Activated CD8-positive, alpha-beta memory T cell treated with anti-CD3 and anti-CD28 coated beads, Interleukin-2, amount 10 ng/mL, durations not matched to agents 7 days and 5 days (primary cell): ENCODE measurements at regions not wholly inside any gene's neighbourhood (a gene's known extent, or its start where the extent isn't known, plus 50 kb on each side); places are given as distances from the start of the nearest gene placed in this dataset.

Experiments
- ATAC-seq: fragments of 150-1000 bp; cut with Tn5 transposase; one replicate; pipeline ENCODE4 v1.10.0; 2021; ENCODE audit warnings: moderate library complexity
- CTCF ChIA-PET: fragments of 350-600 bp; sonication (Branson Sonifier 250); formaldehyde crosslinking; loops from one replicate; lab custom pipeline; 2021; ENCODE audit warnings: antibody characterized with exemption; lab: Charles Lee
- DNase-seq: peaks from one replicate; pipeline ENCODE4 v3.0.0-alpha.2; 2020
- H3K27ac Mint-ChIP-seq: one replicate; pipeline ENCODE4 v1.8.0; 2021; ENCODE audit warnings: mild to moderate bottlenecking, mixed read lengths
- H3K27me3 Mint-ChIP-seq: one replicate; pipeline ENCODE4 v1.8.0; 2021; ENCODE audit warnings: mixed read lengths
- H3K36me3 Mint-ChIP-seq: one replicate; pipeline ENCODE4 v1.8.0; 2021; ENCODE audit warnings: mild to moderate bottlenecking, mixed read lengths
- H3K4me1 Mint-ChIP-seq: one replicate; pipeline ENCODE4 v1.8.0; 2021; ENCODE audit warnings: mixed read lengths
- H3K4me3 Mint-ChIP-seq: one replicate; pipeline ENCODE4 v1.8.0; 2021; ENCODE audit warnings: mild to moderate bottlenecking, moderate library complexity, mixed read lengths
- H3K9me3 Mint-ChIP-seq: one replicate; pipeline ENCODE4 v1.8.0; 2022; ENCODE audit warnings: low read depth, mixed read lengths

DNA sequence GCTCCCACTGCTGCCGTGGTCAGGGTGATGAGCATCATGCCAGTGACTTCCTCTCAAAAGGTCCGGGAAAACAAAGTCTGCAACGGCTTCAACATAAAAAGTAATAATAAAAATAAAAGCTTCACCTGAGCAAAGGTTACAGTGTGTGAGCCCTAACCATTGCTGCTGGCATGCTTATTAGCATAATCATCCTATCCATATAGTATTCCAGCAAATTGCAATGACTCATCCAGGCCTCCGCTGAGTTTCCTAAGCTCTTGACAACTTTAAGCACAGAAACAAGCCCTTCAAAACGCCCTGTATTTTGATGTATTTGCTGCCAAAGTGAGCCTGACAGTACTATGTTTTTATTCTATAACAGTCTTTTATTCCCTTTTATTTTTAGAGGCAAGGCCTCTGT is 100.5 kb downstream of the AASDH start:
- CTCF ChIA-PET = no interaction called here
- ATAC-seq (no peak), DNase-seq (no peak)
- H3K36me3 Mint-ChIP-seq = no peaks in the 10 kb centered on the region
- peaks cover 8% of the 10 kb centered on the region for H3K27me3 Mint-ChIP-seq
- H3K27ac Mint-ChIP-seq = no peak overlapping the region
- peaks cover 7% of the 10 kb centered on the region for H3K4me1 Mint-ChIP-seq
- H3K9me3 Mint-ChIP-seq = no peaks in the 10 kb centered on the region
- no peak overlapping the region for H3K4me3 Mint-ChIP-seq

DNA sequence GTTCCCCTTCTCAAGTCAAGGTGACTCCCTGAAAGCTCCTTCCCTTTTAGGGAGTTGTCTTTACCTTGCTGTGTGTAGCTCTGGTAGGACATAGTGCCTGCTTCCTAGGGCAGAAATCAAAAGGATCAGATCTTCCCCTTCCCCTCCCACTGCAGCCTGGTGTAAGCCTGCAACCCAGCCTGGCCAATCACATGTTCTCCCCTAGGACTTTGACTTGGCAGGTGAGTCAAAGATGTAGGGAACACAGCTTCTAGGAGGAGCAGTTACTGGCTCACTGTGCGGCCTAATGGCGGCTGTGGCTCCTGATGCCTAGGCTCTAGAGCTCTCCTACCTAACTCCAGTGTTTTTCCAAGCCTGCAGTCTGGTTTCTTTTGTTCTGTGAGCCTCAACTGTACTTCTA is 103.9 kb downstream of the AASDH start:
- H3K4me3 Mint-ChIP-seq = no peak overlapping the region
- no peaks in the 10 kb centered on the region for H3K4me1 Mint-ChIP-seq
- CTCF ChIA-PET = no interaction called here
- no peak for ATAC-seq
- no peak overlapping the region for H3K27ac Mint-ChIP-seq
- DNase-seq = no peak
- H3K9me3 Mint-ChIP-seq = no peaks in the 10 kb centered on the region
- H3K27me3 Mint-ChIP-seq = no peaks in the 10 kb centered on the region
- H3K36me3 Mint-ChIP-seq = no peaks in the 10 kb centered on the region

DNA sequence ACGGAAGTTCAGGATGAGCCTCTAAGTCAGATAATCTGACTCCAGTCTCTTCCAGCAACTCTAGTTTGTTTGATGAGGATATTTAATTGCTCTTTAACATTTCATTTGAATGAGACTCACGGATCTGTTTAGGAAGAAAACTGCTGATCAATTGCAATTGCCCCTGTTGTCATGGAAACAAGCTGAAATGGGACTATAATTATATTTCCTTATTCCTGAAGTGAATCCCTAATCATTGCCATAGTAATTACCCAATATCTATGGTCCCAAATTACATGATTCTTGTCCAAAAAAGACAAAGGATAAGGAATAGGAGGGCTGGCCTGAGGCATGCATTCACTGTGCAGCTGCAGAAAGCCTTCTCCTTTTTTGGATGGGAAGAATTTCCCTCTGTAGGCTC is 105.3 kb downstream of the AASDH start:
- no peak for ATAC-seq
- Mint-ChIP-seq H3K9me3 (no peaks in the 10 kb centered on the region), H3K4me1 (no peaks in the 10 kb centered on the region), H3K36me3 (no peaks in the 10 kb centered on the region), H3K27ac (no peak overlapping the region), H3K27me3 (peaks cover 9% of the 10 kb centered on the region), H3K4me3 (no peak overlapping the region)
- CTCF ChIA-PET = no interaction called here
- no peak for DNase-seq

DNA sequence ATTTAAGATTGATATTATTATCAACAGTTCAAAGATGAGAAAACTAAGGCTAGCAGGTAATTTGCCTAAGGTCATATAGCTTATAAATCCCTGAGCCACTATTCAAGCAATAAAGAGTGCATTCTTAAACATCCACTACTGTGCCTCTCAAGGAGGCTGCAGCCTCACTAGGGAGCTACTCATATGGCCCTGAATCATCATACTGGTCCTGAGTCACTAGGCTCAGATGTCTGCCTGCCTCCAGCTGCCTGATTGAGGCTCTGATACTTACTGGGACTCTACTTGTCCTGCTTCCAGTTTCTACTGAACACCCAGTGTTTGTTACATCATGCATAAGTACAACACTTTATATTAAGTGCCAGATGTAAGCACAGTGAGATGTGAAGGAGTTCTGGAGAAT is 110.7 kb downstream of the AASDH start:
- peaks cover 24% of the 10 kb centered on the region for H3K27me3 Mint-ChIP-seq
- H3K4me1 Mint-ChIP-seq = no peaks in the 10 kb centered on the region
- H3K9me3 Mint-ChIP-seq = no peaks in the 10 kb centered on the region
- no peak overlapping the region for H3K27ac Mint-ChIP-seq
- H3K4me3 Mint-ChIP-seq = no peak overlapping the region
- ATAC-seq (no peak), DNase-seq (no peak)
- CTCF ChIA-PET = interaction anchor here (0.6 kb wide), 1 partner anchor 88 kb away, joined by 3 read pairs; no protein-coding TSS in a partner anchor
- H3K36me3 Mint-ChIP-seq = no peaks in the 10 kb centered on the region

DNA sequence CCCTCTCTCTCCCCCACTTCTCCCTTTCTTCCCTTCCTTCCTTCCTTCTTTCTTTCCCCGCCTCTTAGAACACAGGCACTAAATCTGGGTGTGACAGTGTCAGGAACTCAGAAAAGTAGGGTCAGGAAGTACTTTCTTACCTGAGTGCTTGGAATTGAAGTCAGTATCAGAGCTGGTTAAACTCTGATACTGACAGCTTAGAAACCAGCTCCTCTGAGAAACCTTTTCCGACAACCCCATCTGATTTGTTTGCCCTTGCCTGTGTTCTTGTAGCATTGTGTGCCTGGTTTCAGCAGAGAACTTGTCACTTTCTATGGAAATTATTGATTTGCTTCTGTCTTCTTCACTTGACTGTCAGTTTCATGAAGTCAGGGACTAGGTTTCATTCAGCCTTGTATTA is 113.9 kb downstream of the AASDH start:
- no peaks in the 10 kb centered on the region for H3K9me3 Mint-ChIP-seq
- no peak for DNase-seq
- no peaks in the 10 kb centered on the region for H3K4me1 Mint-ChIP-seq
- H3K4me3 Mint-ChIP-seq = no peak overlapping the region
- ATAC-seq = no peak
- no peak overlapping the region for H3K27ac Mint-ChIP-seq
- no peaks in the 10 kb centered on the region for H3K36me3 Mint-ChIP-seq
- CTCF ChIA-PET = no interaction called here
- H3K27me3 Mint-ChIP-seq = peaks cover 27% of the 10 kb centered on the region

DNA sequence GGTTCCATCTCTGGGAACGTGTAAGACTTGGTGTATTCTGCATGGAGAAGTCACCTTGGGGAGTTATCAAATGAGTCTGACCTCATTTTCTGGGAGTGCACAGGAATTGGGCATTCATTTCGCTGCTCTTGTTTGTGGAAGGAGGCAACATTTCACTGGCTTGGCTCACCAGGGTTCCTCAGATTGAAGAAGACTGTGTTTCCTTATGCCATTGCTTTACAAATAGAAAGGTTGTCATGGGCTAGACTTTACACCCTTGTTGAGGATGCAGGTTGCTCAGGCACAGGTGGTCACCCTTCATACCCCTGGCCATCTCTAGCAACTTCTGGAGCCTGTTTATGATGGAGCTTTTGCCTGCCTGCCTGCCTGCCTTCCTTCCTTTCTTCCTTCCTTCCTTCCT is 114.4 kb downstream of the AASDH start:
- Mint-ChIP-seq H3K4me1 (no peaks in the 10 kb centered on the region), H3K4me3 (no peak overlapping the region), H3K9me3 (no peaks in the 10 kb centered on the region), H3K27me3 (peaks cover 25% of the 10 kb centered on the region), H3K36me3 (no peaks in the 10 kb centered on the region), H3K27ac (no peak overlapping the region)
- CTCF ChIA-PET = no interaction called here
- no peak for ATAC-seq
- DNase-seq = no peak

DNA sequence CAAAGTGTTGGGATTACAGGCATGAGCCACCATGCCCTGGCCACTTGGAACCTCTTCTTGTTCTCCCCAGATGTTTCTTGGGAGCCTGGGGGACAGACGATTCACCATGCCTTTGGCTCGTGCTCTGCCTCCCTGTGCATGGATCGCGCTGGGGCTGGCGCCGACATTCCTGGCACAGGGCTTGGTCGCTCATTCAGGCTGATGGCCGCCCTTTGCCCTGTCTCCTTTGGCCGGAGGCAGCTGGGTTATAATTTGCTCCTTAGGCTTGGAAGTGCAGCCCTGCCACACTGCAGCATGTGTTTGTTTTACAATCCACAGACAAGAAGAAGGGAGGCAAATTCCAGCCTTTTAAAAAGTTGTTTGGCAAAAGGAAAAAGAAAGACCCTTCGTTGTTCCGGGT is 115.3 kb downstream of the AASDH start:
- Mint-ChIP-seq H3K27ac (no peak overlapping the region), H3K4me3 (no peak overlapping the region), H3K36me3 (no peaks in the 10 kb centered on the region), H3K9me3 (no peaks in the 10 kb centered on the region), H3K4me1 (no peaks in the 10 kb centered on the region), H3K27me3 (peaks cover 21% of the 10 kb centered on the region)
- DNase-seq = no peak
- CTCF ChIA-PET = no interaction called here
- no peak for ATAC-seq

DNA sequence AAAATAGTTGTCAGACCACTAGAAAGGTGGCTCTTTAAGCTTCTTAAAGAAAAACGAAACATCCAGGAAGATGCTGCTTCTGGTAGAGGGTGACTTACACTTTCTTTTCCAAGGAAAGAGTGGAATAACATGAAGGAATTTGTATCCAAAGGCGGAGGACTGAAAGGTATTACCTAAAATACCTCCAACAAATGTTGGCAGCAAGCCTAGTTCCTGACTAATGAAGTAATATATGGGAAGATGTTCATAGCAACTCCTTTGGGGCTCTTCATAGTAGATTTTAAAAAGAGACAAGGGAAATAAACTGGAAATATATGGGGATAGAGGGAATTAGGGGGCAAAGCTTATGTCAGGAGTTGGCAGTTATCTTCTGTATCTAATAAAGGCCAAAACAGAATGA is 116.2 kb downstream of the AASDH start:
- ATAC-seq = no peak
- no peaks in the 10 kb centered on the region for H3K36me3 Mint-ChIP-seq
- CTCF ChIA-PET = no interaction called here

DNA sequence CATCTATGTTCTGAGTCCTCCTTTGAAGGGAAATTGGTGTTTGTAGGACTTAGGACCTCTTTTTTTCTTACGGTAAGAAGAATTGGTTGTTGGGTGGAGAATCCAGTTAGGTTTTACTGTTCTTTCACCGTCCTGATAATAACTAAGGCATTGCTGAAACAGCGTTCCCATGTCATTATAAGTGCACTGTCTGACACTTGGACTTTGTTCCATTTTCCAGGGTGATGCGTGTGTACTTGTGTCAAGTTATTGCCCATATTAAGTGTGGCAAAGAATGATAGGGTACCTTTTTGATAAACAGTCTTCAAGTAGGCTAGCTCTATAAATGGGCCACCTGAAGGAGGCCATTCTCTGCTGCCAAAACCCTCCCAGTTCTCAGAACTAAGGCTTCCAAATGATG is 119.7 kb downstream of the AASDH start:
- Mint-ChIP-seq H3K9me3 (peaks cover 7% of the 10 kb centered on the region), H3K4me3 (no peak overlapping the region), H3K27me3 (peaks cover 15% of the 10 kb centered on the region), H3K27ac (no peak overlapping the region), H3K36me3 (peaks cover 10% of the 10 kb centered on the region), H3K4me1 (no peaks in the 10 kb centered on the region)
- CTCF ChIA-PET = no interaction called here
- DNase-seq (no peak), ATAC-seq (no peak)

More for the DNA sequence above, 116.2 kb downstream of the AASDH start:
- no peak for DNase-seq
- Mint-ChIP-seq H3K27me3 (peaks cover 21% of the 10 kb centered on the region), H3K9me3 (no peaks in the 10 kb centered on the region), H3K4me3 (no peak overlapping the region), H3K4me1 (no peaks in the 10 kb centered on the region), H3K27ac (no peak overlapping the region)

DNA sequence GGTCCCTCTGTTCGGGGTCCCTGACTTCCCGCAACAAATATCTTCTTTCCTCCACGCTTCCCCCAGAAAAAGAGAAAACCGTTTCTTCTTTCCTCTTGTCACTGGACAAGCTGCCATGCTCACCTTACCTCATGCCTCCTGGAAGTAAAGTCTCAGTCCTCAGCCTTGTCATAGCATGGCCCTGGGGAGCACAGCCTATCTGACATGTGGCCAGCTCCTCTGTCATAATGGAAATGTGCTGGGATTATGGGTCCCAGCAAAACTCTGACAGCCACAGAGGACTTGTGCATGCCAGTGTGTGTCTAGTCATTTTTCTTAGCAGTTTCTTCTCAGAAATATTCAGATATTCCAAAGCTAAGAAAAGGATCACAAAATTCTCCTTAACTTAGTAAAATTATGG is 122.4 kb downstream of the AASDH start:
- Mint-ChIP-seq H3K27me3 (peaks cover 26% of the 10 kb centered on the region), H3K4me1 (peaks cover 18% of the 10 kb centered on the region), H3K9me3 (peaks cover 7% of the 10 kb centered on the region), H3K27ac (no peak overlapping the region), H3K36me3 (peaks cover 11% of the 10 kb centered on the region), H3K4me3 (no peak overlapping the region)
- ATAC-seq (no peak), DNase-seq (no peak)
- CTCF ChIA-PET = no interaction called here

DNA sequence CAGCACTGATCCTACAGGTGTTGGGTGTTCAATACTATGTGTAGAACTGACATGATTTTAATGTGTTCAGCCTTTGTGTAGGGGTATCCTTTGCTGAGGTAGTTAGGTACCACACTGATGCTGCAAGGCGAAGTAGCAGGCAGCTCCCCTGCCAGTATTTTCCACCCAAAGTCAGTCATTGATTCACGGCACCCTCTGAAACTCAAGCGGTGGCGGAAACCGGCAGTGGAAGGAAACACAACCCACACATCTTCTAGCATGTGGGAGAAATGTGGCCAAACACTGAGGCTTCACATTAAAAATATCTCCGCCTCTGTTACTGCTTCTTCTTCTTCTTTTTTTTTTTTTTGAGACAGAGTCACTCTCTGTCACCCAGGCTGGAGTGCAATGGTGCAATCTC is 126.3 kb downstream of the AASDH start:
- CTCF ChIA-PET = no interaction called here
- peaks cover 37% of the 10 kb centered on the region for H3K27me3 Mint-ChIP-seq
- H3K4me1 Mint-ChIP-seq = peaks cover 18% of the 10 kb centered on the region
- H3K36me3 Mint-ChIP-seq = peaks cover 11% of the 10 kb centered on the region
- ATAC-seq (peak; percentile 85), DNase-seq (peak; percentile 77)
- H3K27ac Mint-ChIP-seq = no peak overlapping the region
- H3K4me3 Mint-ChIP-seq = no peak overlapping the region
- H3K9me3 Mint-ChIP-seq = peaks cover 7% of the 10 kb centered on the region

DNA sequence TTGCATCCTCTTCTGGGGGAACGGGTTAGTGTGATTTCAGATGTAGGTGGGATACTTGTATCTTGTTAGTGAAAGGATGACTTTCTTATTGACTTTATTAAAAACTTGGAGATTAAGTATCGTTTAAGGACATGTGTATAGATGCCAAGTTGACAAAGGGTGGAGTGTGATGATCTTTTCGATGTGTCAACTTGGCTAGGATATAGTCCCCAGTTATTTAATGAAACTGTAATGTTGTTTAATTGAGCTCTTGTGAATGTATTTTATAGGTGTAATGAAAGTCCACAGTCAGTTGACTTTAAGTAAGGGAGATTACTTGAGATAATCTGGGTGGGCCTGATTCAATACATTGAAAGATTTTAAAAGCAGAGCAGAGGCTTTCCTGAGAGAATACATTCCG is 127.0 kb downstream of the AASDH start:
- H3K9me3 Mint-ChIP-seq = peaks cover 7% of the 10 kb centered on the region
- DNase-seq = no peak
- CTCF ChIA-PET = no interaction called here
- peaks cover 11% of the 10 kb centered on the region for H3K36me3 Mint-ChIP-seq
- no peak for ATAC-seq
- no peak overlapping the region for H3K4me3 Mint-ChIP-seq
- peaks cover 38% of the 10 kb centered on the region for H3K27me3 Mint-ChIP-seq
- peaks cover 18% of the 10 kb centered on the region for H3K4me1 Mint-ChIP-seq
- no peak overlapping the region for H3K27ac Mint-ChIP-seq

DNA sequence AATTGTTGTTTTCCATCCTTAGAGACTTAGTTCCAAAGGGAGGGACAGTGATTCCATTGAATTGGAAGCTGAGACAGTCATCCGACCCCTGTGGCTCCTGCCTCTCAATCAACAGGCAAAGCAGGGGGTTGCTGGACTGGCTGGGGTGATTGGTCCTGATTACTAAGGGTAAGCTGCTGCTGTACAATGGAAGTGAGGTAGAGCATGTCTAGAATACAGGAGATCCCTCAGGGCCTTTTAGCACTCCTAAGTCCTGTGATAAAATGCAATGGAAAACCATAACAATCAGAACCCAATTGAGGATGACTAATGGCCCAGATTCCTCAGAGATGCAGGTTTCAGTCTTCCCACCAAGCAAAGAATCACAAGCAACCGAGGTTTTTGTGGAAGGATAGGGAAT is 127.6 kb downstream of the AASDH start:
- peaks cover 7% of the 10 kb centered on the region for H3K9me3 Mint-ChIP-seq
- H3K36me3 Mint-ChIP-seq = peaks cover 11% of the 10 kb centered on the region
- DNase-seq = no peak
- H3K27me3 Mint-ChIP-seq = peaks cover 40% of the 10 kb centered on the region
- CTCF ChIA-PET = no interaction called here
- ATAC-seq = no peak
- peaks cover 18% of the 10 kb centered on the region for H3K4me1 Mint-ChIP-seq
- H3K27ac Mint-ChIP-seq = no peak overlapping the region
- H3K4me3 Mint-ChIP-seq = no peak overlapping the region

DNA sequence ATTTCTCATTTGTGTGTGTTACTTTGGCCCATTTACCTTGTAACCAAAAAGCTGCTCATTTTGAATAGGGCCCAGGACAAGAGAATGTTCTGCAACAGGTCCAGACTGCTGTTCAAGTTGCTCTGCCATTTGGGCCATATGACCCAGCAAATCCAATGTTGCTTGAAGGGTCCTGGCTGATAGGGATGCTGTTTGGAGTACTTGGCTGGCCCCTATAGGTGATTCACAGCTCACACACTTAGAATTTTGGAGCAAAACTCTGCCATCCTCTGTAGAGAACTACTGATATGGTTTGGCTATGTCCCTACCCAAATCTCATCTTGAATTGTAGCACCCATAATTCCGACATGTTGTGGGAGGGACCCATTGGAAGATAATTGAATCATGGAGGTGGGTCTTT is 131.5 kb downstream of the AASDH start:
- H3K4me1 Mint-ChIP-seq = peaks cover 8% of the 10 kb centered on the region
- no peaks in the 10 kb centered on the region for H3K36me3 Mint-ChIP-seq
- no peaks in the 10 kb centered on the region for H3K9me3 Mint-ChIP-seq
- H3K27ac Mint-ChIP-seq = no peak overlapping the region
- no peak for DNase-seq
- CTCF ChIA-PET = no interaction called here
- no peak overlapping the region for H3K4me3 Mint-ChIP-seq
- no peak for ATAC-seq
- peaks cover 45% of the 10 kb centered on the region for H3K27me3 Mint-ChIP-seq

DNA sequence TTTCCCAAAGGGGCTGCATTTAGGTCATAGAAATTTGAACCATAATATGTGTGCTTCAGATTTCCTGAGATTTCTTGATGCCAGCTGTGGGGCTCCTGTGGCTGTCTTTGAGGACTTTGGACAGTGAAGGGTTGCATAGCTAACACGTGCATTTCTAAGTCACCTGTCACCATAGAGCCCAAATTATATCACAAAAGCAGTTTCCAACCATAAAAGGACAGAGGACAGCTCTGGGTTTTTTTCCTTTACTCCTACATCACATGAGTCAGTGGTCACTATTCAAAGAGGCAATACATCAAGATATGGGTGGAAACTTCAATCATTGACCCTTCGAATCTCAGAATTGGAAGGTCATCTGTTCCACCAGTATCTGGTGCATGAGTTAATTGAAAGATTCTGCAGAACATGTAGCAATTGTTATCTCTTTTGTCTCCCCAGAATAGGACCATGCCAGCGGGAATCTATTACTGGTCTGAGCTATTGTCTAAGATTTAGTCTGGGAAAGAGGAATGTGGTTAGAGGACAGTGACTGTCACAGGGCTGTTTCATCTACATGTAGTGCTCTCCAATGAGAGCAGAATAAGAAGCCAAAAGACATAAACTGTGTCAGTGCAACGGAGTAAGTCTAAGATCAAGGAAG is 133.5 kb downstream of the AASDH start:
- no peak for ATAC-seq
- CTCF ChIA-PET = no interaction called here
- H3K27me3 Mint-ChIP-seq = peaks cover 38% of the 10 kb centered on the region
- H3K4me3 Mint-ChIP-seq = no peak overlapping the region
- no peaks in the 10 kb centered on the region for H3K36me3 Mint-ChIP-seq
- no peaks in the 10 kb centered on the region for H3K9me3 Mint-ChIP-seq
- no peak for DNase-seq
- H3K27ac Mint-ChIP-seq = no peak overlapping the region
- no peaks in the 10 kb centered on the region for H3K4me1 Mint-ChIP-seq
